ENCODE measurements at regions not wholly inside any gene's neighbourhood (a gene's known extent, or its start where the extent isn't known, plus 50 kb on each side); places are given as distances from the start of the nearest gene placed in this dataset.
"Not testable (repeated sequence)": the region's sequence is repeated elsewhere in the genome, so short reads cannot be mapped to it uniquely, and the experiment has no call there.

- peak; percentile 1 for DNase-seq
- Histone ChIP-seq H3K36me3 (ENCODE audit: control insufficient read depth, insufficient read depth, low read length) (no peaks in the 10 kb centered on the region), H2BK5ac (ENCODE audit: low read length) (no peak overlapping the region), H3K27me3 (ENCODE audit: insufficient read depth, low read length, poor library complexity) (no peaks in the 10 kb centered on the region), H3K4me1 (ENCODE audit: control insufficient read depth, low read depth, low read length) (no peaks in the 10 kb centered on the region), H4K5ac (ENCODE audit: low read length) (no peak overlapping the region), H3K4me3 (ENCODE audit: low read length) (no peak overlapping the region), H3K4me2 (ENCODE audit: low read length) (no peak overlapping the region), H3K79me2 (ENCODE audit: control insufficient read depth, insufficient read depth, low read length) (no peaks in the 10 kb centered on the region), H3K79me1 (ENCODE audit: low read length) (no peaks in the 10 kb centered on the region), H2AK5ac (ENCODE audit: low read length) (no peak overlapping the region), H4K8ac (ENCODE audit: low read depth, low read length) (no peak overlapping the region), H2BK120ac (ENCODE audit: low read depth, low read length) (no peak overlapping the region), H3K56ac (ENCODE audit: low read length) (peak overlapping the region; percentile 10), H3K18ac (ENCODE audit: low read length) (no peak overlapping the region), H2BK15ac (replicated peaks; ENCODE audit: low read depth) (no peak overlapping the region), H3K23ac (ENCODE audit: low read length) (no peak overlapping the region), H3K9ac (ENCODE audit: low read length) (no peak overlapping the region), H3K27ac (ENCODE audit: low read depth, low read length) (no peak overlapping the region), H3K4ac (ENCODE audit: low read depth, low read length) (no peak overlapping the region)
- no CpG with 5 or more reads among the region's 3 CpGs for WGBS (ENCODE audit: extremely low coverage, insufficient coverage, low lambda C conversion rate)
These were observed 54.9 kb downstream of the UBQLN2 start for GRCh38 chrX:56618323-56618722.

GRCh38 chrX:56623316-56623715 is 59.9 kb downstream of the UBQLN2 start:
- WGBS (ENCODE audit: extremely low coverage, insufficient coverage, low lambda C conversion rate): no CpG with 5 or more reads among the region's 1 CpG
- Histone ChIP-seq H3K18ac (ENCODE audit: low read length) (no peak overlapping the region), H3K79me2 (ENCODE audit: control insufficient read depth, insufficient read depth, low read length) (no peaks in the 10 kb centered on the region), H4K8ac (ENCODE audit: low read depth, low read length) (no peak overlapping the region), H3K9ac (ENCODE audit: low read length) (no peak overlapping the region), H4K5ac (ENCODE audit: low read length) (no peak overlapping the region), H3K4ac (ENCODE audit: low read depth, low read length) (no peak overlapping the region), H3K4me3 (ENCODE audit: low read length) (no peak overlapping the region), H2BK5ac (ENCODE audit: low read length) (no peak overlapping the region), H3K36me3 (ENCODE audit: control insufficient read depth, insufficient read depth, low read length) (no peaks in the 10 kb centered on the region), H3K27ac (ENCODE audit: low read depth, low read length) (no peak overlapping the region), H3K79me1 (ENCODE audit: low read length) (no peaks in the 10 kb centered on the region), H3K23ac (ENCODE audit: low read length) (no peak overlapping the region), H3K56ac (ENCODE audit: low read length) (no peak overlapping the region), H2AK5ac (ENCODE audit: low read length) (no peak overlapping the region), H3K27me3 (ENCODE audit: insufficient read depth, low read length, poor library complexity) (no peaks in the 10 kb centered on the region), H3K4me1 (ENCODE audit: control insufficient read depth, low read depth, low read length) (no peaks in the 10 kb centered on the region), H3K4me2 (ENCODE audit: low read length) (no peak overlapping the region), H2BK120ac (ENCODE audit: low read depth, low read length) (no peak overlapping the region), H2BK15ac (replicated peaks; ENCODE audit: low read depth) (no peak overlapping the region)
- no peak for DNase-seq

GRCh38 chrX:56635060-56635459 is 71.6 kb downstream of the UBQLN2 start:
- not testable (repeated sequence) for H2AK5ac ChIP-seq (ENCODE audit: low read length); H2BK15ac ChIP-seq (replicated peaks; ENCODE audit: low read depth); DNase-seq; H3K79me2 ChIP-seq (ENCODE audit: control insufficient read depth, insufficient read depth, low read length); H3K79me1 ChIP-seq (ENCODE audit: low read length); H2BK5ac ChIP-seq (ENCODE audit: low read length); H3K18ac ChIP-seq (ENCODE audit: low read length); H3K4me3 ChIP-seq (ENCODE audit: low read length); H3K36me3 ChIP-seq (ENCODE audit: control insufficient read depth, insufficient read depth, low read length); H3K4ac ChIP-seq (ENCODE audit: low read depth, low read length); H4K8ac ChIP-seq (ENCODE audit: low read depth, low read length); H4K5ac ChIP-seq (ENCODE audit: low read length); H3K56ac ChIP-seq (ENCODE audit: low read length); H3K27ac ChIP-seq (ENCODE audit: low read depth, low read length); H3K23ac ChIP-seq (ENCODE audit: low read length); H3K9ac ChIP-seq (ENCODE audit: low read length); H3K4me1 ChIP-seq (ENCODE audit: control insufficient read depth, low read depth, low read length); H3K4me2 ChIP-seq (ENCODE audit: low read length); H3K27me3 ChIP-seq (ENCODE audit: insufficient read depth, low read length, poor library complexity); H2BK120ac ChIP-seq (ENCODE audit: low read depth, low read length)
- no CpG with 5 or more reads among the region's 8 CpGs for WGBS (ENCODE audit: extremely low coverage, insufficient coverage, low lambda C conversion rate)

- no peak overlapping the region for H2BK120ac ChIP-seq (ENCODE audit: low read depth, low read length)
- no peak overlapping the region for H3K4ac ChIP-seq (ENCODE audit: low read depth, low read length)
- DNase-seq: no peak
- no peaks in the 10 kb centered on the region for H3K79me2 ChIP-seq (ENCODE audit: control insufficient read depth, insufficient read depth, low read length)
- H3K27ac ChIP-seq (ENCODE audit: low read depth, low read length): no peak overlapping the region
- no peak overlapping the region for H3K56ac ChIP-seq (ENCODE audit: low read length)
- H3K4me3 ChIP-seq (ENCODE audit: low read length): no peak overlapping the region
- H4K5ac ChIP-seq (ENCODE audit: low read length): no peak overlapping the region
- H3K36me3 ChIP-seq (ENCODE audit: control insufficient read depth, insufficient read depth, low read length): no peaks in the 10 kb centered on the region
- no peak overlapping the region for H2BK5ac ChIP-seq (ENCODE audit: low read length)
- no peak overlapping the region for H3K9ac ChIP-seq (ENCODE audit: low read length)
- H3K23ac ChIP-seq (ENCODE audit: low read length): no peak overlapping the region
- no peak overlapping the region for H4K8ac ChIP-seq (ENCODE audit: low read depth, low read length)
- no peak overlapping the region for H2BK15ac ChIP-seq (replicated peaks; ENCODE audit: low read depth)
- H3K27me3 ChIP-seq (ENCODE audit: insufficient read depth, low read length, poor library complexity): no peaks in the 10 kb centered on the region
- no CpG with 5 or more reads among the region's 4 CpGs for WGBS (ENCODE audit: extremely low coverage, insufficient coverage, low lambda C conversion rate)
- H3K4me1 ChIP-seq (ENCODE audit: control insufficient read depth, low read depth, low read length): no peaks in the 10 kb centered on the region
- H3K4me2 ChIP-seq (ENCODE audit: low read length): no peak overlapping the region
- no peaks in the 10 kb centered on the region for H3K79me1 ChIP-seq (ENCODE audit: low read length)
- H3K18ac ChIP-seq (ENCODE audit: low read length): no peak overlapping the region
- H2AK5ac ChIP-seq (ENCODE audit: low read length): no peak overlapping the region
These were observed 67.8 kb upstream of the NBDY start for GRCh38 chrX:56661193-56661592.
